Effector memory CD8-positive, alpha-beta T cell (primary cell): ENCODE measurements at regions not wholly inside any gene's neighbourhood (a gene's known extent, or its start where the extent isn't known, plus 50 kb on each side); places are given as distances from the start of the nearest gene placed in this dataset.
"Not testable (repeated sequence)": the region's sequence is repeated elsewhere in the genome, so short reads cannot be mapped to it uniquely, and the experiment has no call there.

ENCODE experiments used
- ATAC-seq: fragments of 150-1000 bp; cut with Tn5 transposase; replicated peaks from 2 replicates; pipeline ENCODE4 v1.10.0; 2021; ENCODE audit warnings: mild to moderate bottlenecking, moderate library complexity
- DNase-seq, 3 experiments: peaks; one replicate each; pipeline ENCODE4 v3.0.0; 2021
- H3K27ac Mint-ChIP-seq, 2 donors: one replicate each; pipeline ENCODE4 v1.8.0; 2022; ENCODE audit warnings: mild to moderate bottlenecking in 2 of 2, mixed read lengths in 2 of 2, moderate library complexity in 2 of 2
- H3K27me3 Mint-ChIP-seq, 2 donors: one replicate each; pipeline ENCODE4 v1.8.0; 2022; ENCODE audit warnings: mixed read lengths in 2 of 2
- H3K36me3 Mint-ChIP-seq: one replicate; pipeline ENCODE4 v1.8.0; 2022; ENCODE audit warnings: mild to moderate bottlenecking, moderate library complexity, mixed read lengths; ENCODE audit not compliant: insufficient read depth
- H3K4me1 Mint-ChIP-seq, 2 donors: one replicate each; pipeline ENCODE4 v1.8.0; 2022; ENCODE audit warnings: low read depth in 2 of 2, mixed read lengths in 2 of 2
- H3K4me3 Mint-ChIP-seq, 2 donors: one replicate each; pipeline ENCODE4 v1.8.0; 2022; ENCODE audit warnings: mild to moderate bottlenecking in 2 of 2, mixed read lengths in 2 of 2, moderate library complexity in 2 of 2
- H3K9me3 Mint-ChIP-seq, 2 donors: one replicate each; pipeline ENCODE4 v1.8.0; 2022; ENCODE audit warnings: mixed read lengths in 2 of 2

- not testable (repeated sequence) for ATAC-seq
- peak overlapping the region in 1 of 2 donors; percentile 75 for H3K27ac Mint-ChIP-seq
Measured at GRCh38 chr3:75422101-75422945, 241.8 kb upstream of the FRG2C start.

GRCh38 chr3:75425379-75425778 is 238.7 kb upstream of the FRG2C start:
- DNase-seq, H3K4me1 Mint-ChIP-seq, H3K36me3 Mint-ChIP-seq, H3K27ac Mint-ChIP-seq, ATAC-seq, H3K27me3 Mint-ChIP-seq, H3K9me3 Mint-ChIP-seq, H3K4me3 Mint-ChIP-seq: not testable (repeated sequence)

More at GRCh38 chr3:75422101-75422945, 241.8 kb upstream of the FRG2C start:
- H3K4me1 Mint-ChIP-seq, H3K36me3 Mint-ChIP-seq, H3K9me3 Mint-ChIP-seq, H3K27me3 Mint-ChIP-seq, H3K4me3 Mint-ChIP-seq: not testable (repeated sequence)
- DNase-seq = peak in 2 of 3 experiments; percentile 1 to 24

- not testable (repeated sequence) for ATAC-seq, H3K9me3 Mint-ChIP-seq, H3K4me3 Mint-ChIP-seq, H3K27me3 Mint-ChIP-seq, H3K27ac Mint-ChIP-seq, DNase-seq, H3K4me1 Mint-ChIP-seq, H3K36me3 Mint-ChIP-seq
Measured at GRCh38 chr3:75427486-75427885, 236.6 kb upstream of the FRG2C start.

GRCh38 chr3:75427906-75428305 is 236.2 kb upstream of the FRG2C start:
- not testable (repeated sequence) for H3K4me3 Mint-ChIP-seq, DNase-seq

GRCh38 chr3:75429561-75430220 is 234.4 kb upstream of the FRG2C start:
- H3K27ac Mint-ChIP-seq = peak overlapping the region in 1 of 2 donors; percentile 65
- not testable (repeated sequence) for H3K4me3 Mint-ChIP-seq

More at GRCh38 chr3:75427906-75428305, 236.2 kb upstream of the FRG2C start:
- H3K9me3 Mint-ChIP-seq, H3K4me1 Mint-ChIP-seq, H3K27me3 Mint-ChIP-seq, H3K27ac Mint-ChIP-seq, ATAC-seq, H3K36me3 Mint-ChIP-seq: not testable (repeated sequence)

GRCh38 chr3:75430406-75430805 is 233.7 kb upstream of the FRG2C start:
- not testable (repeated sequence) for H3K27ac Mint-ChIP-seq, H3K9me3 Mint-ChIP-seq, ATAC-seq, DNase-seq, H3K36me3 Mint-ChIP-seq, H3K4me3 Mint-ChIP-seq, H3K27me3 Mint-ChIP-seq
- peaks cover 6 to 14% of the 10 kb centered on the region in 2 donors for H3K4me1 Mint-ChIP-seq

More at GRCh38 chr3:75429561-75430220, 234.4 kb upstream of the FRG2C start:
- not testable (repeated sequence) for H3K9me3 Mint-ChIP-seq, H3K27me3 Mint-ChIP-seq, H3K36me3 Mint-ChIP-seq, ATAC-seq
- H3K4me1 Mint-ChIP-seq = peaks cover 6 to 11% of the 10 kb centered on the region in 2 donors
- DNase-seq = peak; percentile 34 to 60 (median 40)

GRCh38 chr3:75431120-75431519 is 233.0 kb upstream of the FRG2C start:
- not testable (repeated sequence) for H3K27me3 Mint-ChIP-seq, H3K9me3 Mint-ChIP-seq, H3K27ac Mint-ChIP-seq, H3K36me3 Mint-ChIP-seq, H3K4me3 Mint-ChIP-seq, ATAC-seq, DNase-seq
- H3K4me1 Mint-ChIP-seq = peaks cover 8 to 16% of the 10 kb centered on the region in 2 donors

- not testable (repeated sequence) for H3K36me3 Mint-ChIP-seq, ATAC-seq, DNase-seq, H3K4me3 Mint-ChIP-seq, H3K27me3 Mint-ChIP-seq, H3K9me3 Mint-ChIP-seq, H3K27ac Mint-ChIP-seq
- H3K4me1 Mint-ChIP-seq = peaks cover 10 to 20% of the 10 kb centered on the region in 2 donors
Measured at GRCh38 chr3:75432466-75432865, 231.7 kb upstream of the FRG2C start.

GRCh38 chr3:75432885-75433284 is 231.2 kb upstream of the FRG2C start:
- ATAC-seq, H3K27ac Mint-ChIP-seq, H3K27me3 Mint-ChIP-seq, H3K4me3 Mint-ChIP-seq, DNase-seq, H3K9me3 Mint-ChIP-seq, H3K36me3 Mint-ChIP-seq: not testable (repeated sequence)
- H3K4me1 Mint-ChIP-seq = peaks cover 10 to 20% of the 10 kb centered on the region in 2 donors

- ATAC-seq, DNase-seq, H3K36me3 Mint-ChIP-seq, H3K27me3 Mint-ChIP-seq, H3K4me3 Mint-ChIP-seq, H3K9me3 Mint-ChIP-seq: not testable (repeated sequence)
- Mint-ChIP-seq H3K4me1 (peaks cover 10 to 20% of the 10 kb centered on the region in 2 donors), H3K27ac (peak overlapping the region in 1 of 2 donors; percentile 94)
Measured at GRCh38 chr3:75433295-75433694, 230.8 kb upstream of the FRG2C start.

- peak overlapping the region; percentile 94 for H3K27ac Mint-ChIP-seq
- not testable (repeated sequence) for H3K36me3 Mint-ChIP-seq, H3K27me3 Mint-ChIP-seq, ATAC-seq, H3K9me3 Mint-ChIP-seq
- H3K4me1 Mint-ChIP-seq = peaks cover 8 to 20% of the 10 kb centered on the region in 2 donors
- H3K4me3 Mint-ChIP-seq = peak overlapping the region; percentile 89 to 99
- peak in 2 of 3 experiments; percentile 0 to 1 for DNase-seq
Measured at GRCh38 chr3:75434276-75434912, 229.7 kb upstream of the FRG2C start.

- not testable (repeated sequence) for H3K27me3 Mint-ChIP-seq, H3K36me3 Mint-ChIP-seq, H3K9me3 Mint-ChIP-seq
- DNase-seq (peak; percentile 80 to 93 (median 81)), ATAC-seq (peak; percentile 100)
- Mint-ChIP-seq H3K4me3 (peak overlapping the region; percentile 89 to 99), H3K4me1 (peaks cover 8 to 20% of the 10 kb centered on the region in 2 donors), H3K27ac (peak overlapping the region; percentile 94)
Measured at GRCh38 chr3:75434913-75435793, 229.0 kb upstream of the FRG2C start.
